Endometrium (tissue), 2 donors: ENCODE measurements at regions not wholly inside any gene's neighbourhood (a gene's known extent, or its start where the extent isn't known, plus 50 kb on each side); places are given as distances from the start of the nearest gene placed in this dataset.

ENCODE experiments used
- FAIRE-seq: peaks from 2 replicates; lab custom pipeline; 2012; peaks lifted over from hg19 to GRCh38; lab: Jason Lieb, UNC
- donor health status: control.
- donor health status: control.

DNA sequence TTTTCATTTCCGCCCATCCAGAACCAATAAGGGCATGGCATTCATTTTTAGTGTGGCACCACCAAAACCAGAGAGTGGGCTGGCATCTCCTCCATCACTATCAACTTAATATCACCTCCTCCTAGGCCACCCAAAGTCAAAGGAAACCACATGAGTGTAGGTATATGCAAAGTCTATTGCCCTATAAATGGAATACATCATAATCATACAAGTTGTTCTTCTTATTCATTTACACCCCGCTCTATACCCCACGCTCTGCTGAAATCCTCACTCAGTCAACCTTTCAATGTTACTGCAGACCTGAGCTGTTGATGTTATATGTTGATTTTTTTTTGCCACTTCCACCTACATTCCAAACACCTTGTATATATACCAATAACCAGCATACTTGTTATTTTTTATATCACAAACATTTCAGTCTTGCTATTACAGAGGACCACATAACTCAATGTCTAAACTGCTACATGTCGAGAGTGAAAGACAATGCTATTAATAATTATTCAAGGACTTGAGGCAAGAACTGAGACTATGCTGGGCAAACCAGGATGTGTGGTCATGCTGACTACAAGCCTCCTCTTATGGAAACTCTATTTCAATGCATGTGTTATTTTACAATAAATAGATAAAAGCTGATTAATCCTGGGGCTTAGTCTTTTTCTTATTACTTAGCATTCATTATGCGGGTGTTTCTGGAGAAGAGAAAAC lies 466.5 kb upstream of the ID2 start:
- FAIRE-seq = no peak

DNA sequence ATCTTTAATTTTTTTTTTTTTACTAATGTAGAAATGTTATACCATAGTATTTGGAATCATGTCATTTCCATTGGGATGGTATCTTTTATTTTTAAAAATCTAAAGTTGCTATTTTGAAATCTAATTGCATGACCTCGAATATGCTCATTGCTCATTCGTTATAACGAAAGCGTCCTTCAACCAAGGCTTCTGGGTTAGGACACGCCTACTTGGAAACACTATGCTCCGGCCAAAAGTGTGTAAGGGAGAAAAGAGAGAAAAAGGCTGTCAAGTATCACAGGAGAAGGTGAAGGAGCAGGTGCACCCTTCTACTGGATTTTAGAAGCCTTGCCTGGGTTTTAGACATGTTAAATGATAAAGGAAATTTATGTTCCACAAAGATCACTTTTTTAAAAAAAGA lies 465.9 kb upstream of the ID2 start:
- no peak for FAIRE-seq

DNA sequence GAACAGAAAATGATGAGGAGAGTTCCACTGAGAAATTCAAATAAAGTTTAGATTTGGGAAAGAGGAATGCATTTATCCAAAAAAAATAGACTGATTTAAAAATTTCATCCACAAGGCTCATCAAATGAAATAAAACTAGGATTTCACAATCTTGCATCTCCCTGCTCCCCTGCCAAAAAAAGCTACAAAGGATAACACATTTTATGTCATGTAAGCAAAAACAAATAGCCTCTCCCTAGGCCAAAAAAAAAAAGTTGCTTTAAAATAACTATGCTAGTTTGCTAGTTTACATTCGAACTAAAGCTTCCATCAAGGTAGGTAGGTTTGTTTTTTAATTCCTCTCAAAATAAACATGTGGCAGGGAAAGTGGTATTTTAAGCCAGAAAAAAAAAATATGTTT lies 465.5 kb upstream of the ID2 start:
- FAIRE-seq = peak; percentile 92

DNA sequence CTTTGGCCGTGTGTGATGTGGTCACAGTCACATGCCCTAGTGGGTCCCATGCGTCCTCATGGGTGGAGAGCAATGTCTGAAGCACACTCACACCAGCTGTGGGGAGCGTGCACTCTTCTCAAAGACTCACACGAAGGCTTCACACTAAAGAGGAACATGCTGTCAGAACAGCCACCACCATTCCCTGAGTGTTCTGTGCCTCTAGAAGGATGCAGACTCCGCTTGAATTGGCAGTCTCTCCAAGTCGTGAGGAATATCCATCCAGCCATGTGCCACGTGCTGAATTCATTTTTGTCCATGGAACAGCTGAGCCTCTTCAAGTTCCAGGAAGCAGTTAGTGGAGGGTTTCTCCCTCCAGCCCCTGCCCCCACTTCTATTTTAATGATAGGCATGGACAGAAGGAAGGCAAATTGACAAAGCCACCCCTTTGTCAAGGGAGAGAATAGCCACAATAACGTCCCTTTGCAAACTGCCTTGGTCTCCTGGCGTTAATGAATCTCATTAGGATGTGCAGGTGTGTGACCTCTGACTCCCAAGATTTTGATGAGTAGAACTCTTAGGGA lies 464.3 kb upstream of the ID2 start:
- FAIRE-seq = no peak

DNA sequence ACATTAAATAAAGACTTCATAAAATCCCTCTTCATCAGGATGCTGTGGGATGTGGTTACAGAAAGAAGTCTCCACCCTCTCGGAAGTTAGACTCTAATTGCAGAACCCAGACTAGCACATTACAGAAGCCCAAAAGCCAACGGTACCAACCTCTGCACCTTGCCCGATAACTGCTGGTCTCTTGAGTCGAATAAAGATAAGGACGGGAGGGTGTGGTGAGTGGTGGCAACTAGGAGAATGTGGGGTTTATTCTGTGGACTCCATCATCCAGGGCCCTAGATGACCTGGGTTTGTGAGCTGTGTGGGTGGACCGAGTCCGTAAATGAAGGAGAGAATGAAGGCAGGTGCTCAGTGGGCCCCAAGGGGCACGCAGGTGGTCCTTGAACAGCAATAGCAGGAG lies 462.8 kb upstream of the ID2 start:
- FAIRE-seq = no peak

DNA sequence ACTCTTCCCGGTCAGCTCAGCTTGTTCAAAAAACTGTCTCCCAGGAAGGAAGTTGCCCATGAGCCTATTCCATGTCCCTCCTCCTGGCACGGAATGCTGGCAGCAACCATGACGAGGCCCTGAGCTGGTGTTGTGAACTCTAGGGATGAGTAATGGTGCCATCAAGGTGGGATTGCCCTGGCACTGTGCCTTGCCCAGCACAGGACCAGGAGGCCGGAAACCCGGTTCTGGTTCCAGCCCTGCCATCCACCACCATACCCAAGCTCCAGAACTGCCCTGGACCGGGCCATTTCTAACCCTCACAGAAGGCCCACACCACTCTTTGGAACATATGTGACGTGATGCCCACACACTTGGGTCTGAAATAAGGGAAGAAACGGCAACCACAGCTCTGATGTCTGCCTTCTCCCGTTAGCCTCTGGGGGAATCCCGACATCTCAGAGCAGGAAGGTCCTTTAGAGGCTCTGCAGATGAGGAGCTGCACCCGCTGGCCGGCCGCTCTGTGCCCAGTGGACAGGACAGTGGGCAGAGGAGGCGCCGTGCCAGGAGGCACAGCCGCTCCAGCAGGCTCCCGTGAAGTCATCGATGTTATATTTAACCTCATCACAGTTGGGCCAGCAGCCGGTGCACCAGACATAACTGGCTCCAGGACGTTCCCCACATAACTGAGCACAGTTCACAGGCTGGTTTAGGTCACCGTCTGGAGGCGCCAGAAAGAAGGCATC lies 462.1 kb upstream of the ID2 start:
- no peak for FAIRE-seq

DNA sequence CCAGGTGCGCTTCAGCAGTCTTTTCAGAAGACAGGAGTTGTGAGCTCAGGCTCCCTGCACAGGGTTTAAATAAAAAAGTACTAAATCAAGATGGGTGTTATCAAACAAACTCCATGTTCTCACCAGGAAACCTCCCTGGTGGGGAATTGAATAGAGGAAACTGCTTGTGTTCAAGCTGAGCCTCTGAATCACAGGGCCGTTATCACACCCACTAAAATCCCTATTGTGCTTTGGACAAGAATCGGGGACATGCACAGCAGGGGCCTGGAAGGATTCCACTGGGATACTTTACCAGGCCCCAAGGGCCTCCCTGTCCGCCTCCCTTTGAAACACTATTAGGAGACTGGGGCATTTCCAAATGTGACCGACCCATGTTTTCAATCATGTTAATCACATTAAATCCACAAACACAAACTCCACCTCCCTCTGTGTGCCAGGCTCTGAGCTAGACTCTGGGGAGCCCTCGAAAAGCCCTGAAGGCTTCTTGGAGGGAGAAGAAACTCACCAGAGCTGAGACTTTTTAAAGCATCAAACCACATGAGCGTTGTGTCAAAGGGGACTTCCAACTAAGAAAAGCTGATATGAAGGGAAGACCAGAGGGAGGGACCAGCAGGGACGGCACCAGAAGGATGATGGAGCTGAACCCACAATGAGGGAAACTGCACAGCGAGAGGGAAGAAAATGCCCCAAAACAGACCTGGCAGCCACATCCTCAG lies 458.7 kb upstream of the ID2 start:
- FAIRE-seq = no peak

DNA sequence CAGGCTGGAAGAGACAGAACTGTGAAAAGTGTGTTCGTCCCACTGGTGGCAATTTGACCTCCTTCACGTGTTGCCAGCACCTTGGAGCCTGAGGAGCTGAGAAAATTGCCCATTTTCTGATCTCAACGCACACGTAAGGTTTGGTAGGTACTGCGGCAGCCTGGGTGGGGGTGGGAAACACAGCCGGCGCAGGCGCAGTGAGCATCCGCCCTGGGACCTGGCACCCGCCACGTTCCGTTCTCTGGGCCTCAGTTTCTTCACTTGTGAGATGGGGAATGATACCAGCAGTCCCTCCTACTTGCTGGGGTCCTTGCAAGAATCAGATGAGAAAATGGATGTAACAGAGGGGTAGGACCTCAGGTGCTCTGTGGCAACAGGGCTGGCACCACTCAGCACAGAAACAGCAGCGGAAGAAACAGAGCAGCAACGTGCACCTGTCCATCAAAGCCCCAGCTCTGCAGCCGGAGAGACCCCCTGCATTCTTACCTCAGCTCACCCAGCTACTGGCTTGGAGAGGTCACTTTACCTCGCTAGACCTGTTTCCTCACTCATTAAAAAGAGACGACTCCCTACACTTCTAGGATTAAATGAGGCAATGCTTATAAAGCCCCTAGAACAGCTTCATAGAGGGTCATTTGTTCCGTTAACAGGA lies 458.0 kb upstream of the ID2 start:
- FAIRE-seq = no peak

DNA sequence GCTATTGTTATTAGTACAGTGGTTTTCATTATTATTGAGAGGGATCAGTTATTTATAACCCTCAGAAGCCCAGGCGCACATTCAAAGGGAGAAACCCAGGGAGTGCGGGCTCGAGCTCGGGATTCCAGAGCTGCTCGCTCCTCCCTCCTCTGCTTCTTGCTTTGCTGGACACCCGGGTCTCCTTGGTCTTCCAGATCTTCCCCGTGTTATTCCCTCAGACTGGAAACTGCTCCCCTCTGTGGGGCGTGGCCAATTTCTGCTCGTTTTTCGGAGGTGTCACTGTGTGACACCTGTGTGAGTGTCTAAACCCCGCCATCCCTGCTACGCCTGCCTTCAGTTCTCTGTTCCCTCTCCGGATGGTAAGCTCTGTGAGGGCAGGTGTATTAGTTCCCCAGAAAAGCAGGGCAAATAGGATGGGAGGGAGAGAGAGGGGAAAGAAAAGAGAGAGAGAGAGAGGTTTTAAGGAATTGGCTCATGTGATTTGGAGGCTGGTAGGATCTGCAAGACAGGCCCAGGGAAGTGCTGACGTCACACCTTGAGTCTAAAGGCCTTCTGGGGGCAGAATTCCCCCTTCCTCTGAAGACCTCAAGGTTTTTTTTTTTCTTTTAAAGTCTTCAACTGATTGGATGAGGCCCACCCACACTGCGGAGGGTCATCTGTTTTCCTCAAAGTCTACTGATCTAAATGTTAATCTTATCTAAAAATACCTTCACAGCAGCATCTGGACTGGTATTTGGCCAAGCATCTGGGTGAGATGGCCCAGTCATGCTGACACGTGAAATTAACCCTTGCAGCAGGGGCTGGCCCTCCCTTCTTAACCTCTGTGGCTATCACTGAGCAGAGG lies 457.3 kb upstream of the ID2 start:
- no peak for FAIRE-seq

DNA sequence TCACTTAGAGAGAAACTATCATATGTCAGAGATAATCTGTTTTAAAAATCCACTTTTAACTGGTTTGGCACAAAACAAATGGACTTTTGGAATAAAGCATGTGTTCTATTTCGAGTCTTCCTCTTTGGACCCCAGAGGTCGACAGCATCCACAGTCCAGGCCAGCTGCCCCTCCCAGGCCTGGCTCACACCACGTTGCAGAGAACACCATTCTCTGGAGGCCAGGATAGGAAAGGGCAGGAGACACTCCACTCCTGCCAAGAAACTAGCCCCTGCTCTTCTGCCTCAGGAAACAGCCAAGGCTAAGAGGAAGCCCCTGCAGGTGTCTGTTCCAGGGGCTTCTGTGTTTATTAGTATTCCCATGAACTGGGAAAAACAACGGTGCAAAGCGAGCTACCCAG lies 456.6 kb upstream of the ID2 start:
- no peak for FAIRE-seq

DNA sequence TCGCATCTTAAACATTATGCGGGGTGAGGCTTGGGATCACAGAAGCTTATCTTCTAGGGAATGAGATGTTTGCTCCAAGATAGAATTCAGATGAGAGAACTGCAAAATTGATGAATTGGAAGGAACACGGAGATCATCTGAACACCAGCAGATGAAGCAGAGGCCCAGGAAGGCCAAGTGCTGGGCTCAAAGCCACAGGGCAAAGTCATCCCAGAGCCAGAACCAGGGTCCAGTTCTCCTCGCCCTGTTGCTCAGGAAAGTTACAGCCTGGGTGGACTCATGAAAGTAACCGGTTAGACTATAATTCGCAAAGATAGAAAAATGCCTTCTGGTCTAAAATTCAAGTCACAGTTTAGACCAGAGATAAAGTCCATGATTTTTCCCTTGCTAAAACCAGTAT lies 456.1 kb upstream of the ID2 start:
- FAIRE-seq = no peak

DNA sequence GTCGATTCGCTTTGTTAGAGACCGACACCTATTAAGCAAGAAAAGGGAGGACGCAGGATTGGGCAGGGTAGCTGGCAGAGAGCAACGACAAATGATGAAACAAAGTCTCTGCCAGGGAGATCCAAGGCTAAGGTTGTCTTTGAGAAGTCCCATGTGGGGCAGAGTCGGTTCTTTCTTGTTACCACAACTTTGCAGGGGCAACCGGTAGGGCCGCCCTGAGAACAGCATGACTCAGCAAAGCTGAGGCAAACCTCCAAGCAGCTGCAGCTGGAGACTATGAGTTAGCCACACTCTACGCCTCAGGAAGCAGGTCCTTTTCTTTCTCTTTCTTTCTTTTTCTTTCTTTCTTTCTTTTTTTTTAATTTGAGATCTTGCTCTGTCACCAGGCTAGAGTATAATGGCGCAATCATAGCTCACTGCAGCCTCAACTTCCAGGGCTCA lies 452.3 kb upstream of the ID2 start:
- no peak for FAIRE-seq

DNA sequence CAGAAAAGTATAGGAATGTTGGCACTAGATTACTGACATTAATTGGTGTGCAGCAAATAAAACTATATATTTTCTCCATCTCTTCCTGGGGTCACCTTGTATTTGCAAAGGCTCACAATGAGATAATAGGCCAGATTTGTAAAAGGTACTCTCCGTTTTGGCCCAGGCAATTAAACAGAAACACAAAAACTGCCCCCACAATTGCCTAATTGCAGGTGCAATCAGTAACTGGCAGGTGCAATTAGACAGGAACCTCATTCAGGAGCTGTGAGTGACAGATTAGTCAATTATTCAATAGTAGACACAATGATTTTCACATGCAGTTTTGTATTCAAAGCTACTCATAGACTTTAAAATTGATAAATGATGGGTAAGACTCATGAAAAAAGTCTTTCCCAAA lies 451.4 kb upstream of the ID2 start:
- FAIRE-seq = no peak

DNA sequence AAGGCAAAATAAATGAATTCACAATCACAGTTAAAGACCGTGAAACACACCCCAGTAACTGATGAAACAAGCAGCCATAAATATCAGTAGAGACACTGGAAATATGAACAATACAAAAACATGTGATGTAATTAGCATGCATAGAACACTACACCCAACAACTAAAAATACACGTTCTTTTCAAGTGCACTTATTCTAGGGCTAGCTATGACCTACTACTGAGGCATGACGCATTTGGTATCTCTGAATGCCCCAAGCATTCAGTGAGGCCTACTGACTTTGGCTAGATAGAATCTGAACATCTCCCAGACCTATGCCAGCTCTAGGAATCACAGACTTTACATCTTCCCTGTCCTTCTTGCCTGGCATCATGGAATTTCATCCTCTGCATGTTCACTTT lies 450.0 kb upstream of the ID2 start:
- no peak for FAIRE-seq

DNA sequence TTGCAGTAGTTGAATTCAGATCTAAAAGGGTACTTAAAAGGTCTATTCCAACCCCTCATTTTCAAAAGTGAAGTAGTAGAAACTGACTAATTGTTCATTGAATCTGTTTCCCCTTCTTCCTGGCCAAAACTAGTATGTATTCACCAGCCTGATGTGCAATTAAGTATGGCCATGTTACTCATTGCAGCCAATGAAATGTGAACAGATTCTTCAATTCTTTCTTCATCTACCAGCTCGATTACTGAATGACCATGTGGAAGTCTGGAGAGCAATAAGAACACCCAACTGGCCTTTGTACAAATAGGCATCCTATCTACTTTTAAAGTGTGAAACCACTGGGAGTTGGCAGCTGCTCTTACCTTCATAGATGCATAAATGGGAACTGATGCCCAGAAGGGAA lies 449.0 kb upstream of the ID2 start:
- FAIRE-seq = no peak

DNA sequence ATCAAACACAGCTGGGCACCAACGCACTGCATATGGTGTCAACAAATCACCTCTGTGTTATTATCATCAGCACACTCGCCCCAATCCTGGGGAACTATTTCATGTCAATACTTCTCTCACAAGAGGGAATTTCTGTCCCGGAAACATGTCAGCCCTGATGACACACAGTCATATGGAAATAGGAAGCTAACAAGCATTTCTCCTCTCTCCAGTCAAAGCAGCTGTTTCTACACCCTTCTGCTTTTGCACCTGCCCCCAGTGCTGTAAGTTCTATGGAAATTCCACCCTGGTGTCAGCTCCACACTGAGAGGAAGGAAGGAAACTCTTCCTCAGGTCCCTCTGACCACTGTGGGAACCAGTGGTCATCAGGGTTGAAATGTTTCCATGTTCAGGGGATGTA lies 447.6 kb upstream of the ID2 start:
- no peak for FAIRE-seq

DNA sequence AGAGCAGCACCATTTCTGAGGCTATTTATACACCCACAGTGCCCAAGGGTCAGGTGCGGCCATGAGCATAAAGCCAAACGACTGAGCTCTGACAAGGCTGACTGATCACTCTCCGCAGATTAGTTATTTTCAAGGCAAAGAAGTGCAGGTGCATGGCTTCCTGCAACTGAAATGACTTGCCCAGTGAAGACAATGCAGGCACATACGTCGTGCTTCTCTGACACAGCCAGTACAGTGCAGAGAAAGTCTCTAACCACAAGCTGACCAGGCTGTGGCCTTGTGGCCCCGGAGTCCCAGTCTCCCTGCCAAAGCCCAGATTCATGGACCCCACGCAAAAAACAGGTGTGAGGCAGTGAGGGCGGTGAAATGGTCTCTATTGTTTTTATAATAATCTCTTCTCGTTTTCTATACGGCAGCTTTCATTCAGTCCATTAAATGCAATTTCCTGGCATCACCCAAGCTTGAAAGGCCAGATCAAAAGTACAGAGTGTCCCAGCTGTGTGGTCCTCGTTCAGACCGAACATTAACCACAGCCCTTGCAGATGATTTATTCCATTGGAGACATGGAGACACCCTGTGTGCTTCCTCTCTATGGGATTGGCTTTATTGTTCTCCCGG lies 447.0 kb upstream of the ID2 start:
- FAIRE-seq = no peak

DNA sequence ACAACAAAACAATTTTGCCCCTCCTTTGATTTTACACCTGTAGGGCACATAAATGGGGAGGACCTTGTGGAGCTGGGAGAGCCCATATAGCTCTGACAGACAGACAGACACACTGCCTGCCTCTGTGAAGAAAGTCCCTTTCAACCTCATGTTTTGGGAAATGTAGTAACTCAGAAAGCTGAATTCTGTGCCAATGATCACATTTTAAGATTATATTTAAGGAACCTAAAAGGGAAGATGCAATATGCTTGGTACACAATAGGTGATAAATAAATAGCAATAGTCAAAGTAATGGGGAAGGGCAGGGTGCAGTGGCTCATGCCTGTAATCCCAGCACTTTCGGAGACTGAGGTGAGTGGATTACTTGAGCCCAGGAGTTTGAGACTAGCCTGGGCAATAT lies 446.4 kb upstream of the ID2 start:
- FAIRE-seq = no peak

DNA sequence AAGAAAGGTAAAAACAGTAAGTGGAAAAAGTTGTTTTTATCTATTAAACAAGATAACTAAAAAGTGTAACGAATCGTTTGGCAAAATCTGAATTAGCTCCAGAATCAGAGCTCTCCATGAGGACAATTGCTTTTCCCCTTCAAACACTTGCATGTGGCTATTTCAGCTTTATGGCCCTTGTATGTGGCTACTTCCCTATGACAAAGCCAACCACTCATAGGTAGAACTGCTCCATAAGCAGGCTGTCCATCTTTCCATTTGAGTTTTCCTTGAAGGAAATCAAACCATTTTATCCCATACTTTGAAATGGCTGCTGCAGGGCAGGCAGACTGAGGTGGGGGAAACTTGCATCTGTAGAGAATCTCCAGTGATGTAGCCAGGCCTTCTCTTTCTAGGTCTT lies 445.5 kb upstream of the ID2 start:
- FAIRE-seq = no peak

DNA sequence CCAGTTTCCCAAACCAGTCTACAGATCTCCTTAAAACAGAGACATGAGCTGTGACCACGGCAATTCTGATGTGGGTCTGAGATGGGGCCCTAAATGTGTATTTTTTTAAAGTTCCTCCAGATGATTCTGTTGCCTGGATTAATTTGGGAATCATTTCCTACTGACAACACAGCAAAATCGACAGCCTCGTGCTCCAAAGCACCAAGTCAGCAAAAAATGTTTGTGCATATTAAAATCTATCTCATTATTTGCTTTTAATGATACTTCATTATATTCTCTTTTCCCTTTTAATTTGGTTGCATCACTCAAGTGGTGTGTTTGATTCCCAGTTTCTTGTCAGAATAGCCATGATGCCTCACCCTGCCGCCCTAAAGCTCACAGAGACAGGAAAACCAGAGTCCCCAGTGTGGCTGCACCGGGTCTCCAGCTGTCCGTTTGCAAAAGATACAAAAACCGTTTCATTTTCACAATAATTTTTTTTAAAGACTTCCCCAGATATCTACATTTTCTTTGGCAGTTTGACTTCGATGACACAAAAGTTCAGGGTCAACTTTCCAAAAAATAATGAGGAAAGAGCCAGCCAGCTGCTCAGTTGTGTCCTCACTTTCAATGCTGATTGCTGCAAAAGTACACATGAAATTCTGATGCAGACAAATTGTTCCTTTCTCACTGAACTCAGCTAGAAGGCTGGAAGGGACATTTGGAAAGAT lies 443.2 kb upstream of the ID2 start:
- no peak for FAIRE-seq
